ENCODE measurements at regions not wholly inside any gene's neighbourhood (a gene's known extent, or its start where the extent isn't known, plus 50 kb on each side); places are given as distances from the start of the nearest gene placed in this dataset.

- TF ChIP-seq EGR1 (IDR thresholded peaks at IDR 0.05): no peak
- no peak for TF ChIP-seq FOXM1 (IDR thresholded peaks at IDR 0.05; ENCODE audit: borderline replicate concordance, low read depth)
- no peak for TF ChIP-seq TEAD4 (IDR thresholded peaks at IDR 0.05)
- no peak for TF ChIP-seq ZBTB7A (IDR thresholded peaks at IDR 0.05; ENCODE audit: low read depth)
- no peak for TF ChIP-seq MAX (IDR thresholded peaks at IDR 0.05)
- TF ChIP-seq YY1 (IDR thresholded peaks at IDR 0.05; ENCODE audit: low read depth): no peak
- TF ChIP-seq, protein P1, sequence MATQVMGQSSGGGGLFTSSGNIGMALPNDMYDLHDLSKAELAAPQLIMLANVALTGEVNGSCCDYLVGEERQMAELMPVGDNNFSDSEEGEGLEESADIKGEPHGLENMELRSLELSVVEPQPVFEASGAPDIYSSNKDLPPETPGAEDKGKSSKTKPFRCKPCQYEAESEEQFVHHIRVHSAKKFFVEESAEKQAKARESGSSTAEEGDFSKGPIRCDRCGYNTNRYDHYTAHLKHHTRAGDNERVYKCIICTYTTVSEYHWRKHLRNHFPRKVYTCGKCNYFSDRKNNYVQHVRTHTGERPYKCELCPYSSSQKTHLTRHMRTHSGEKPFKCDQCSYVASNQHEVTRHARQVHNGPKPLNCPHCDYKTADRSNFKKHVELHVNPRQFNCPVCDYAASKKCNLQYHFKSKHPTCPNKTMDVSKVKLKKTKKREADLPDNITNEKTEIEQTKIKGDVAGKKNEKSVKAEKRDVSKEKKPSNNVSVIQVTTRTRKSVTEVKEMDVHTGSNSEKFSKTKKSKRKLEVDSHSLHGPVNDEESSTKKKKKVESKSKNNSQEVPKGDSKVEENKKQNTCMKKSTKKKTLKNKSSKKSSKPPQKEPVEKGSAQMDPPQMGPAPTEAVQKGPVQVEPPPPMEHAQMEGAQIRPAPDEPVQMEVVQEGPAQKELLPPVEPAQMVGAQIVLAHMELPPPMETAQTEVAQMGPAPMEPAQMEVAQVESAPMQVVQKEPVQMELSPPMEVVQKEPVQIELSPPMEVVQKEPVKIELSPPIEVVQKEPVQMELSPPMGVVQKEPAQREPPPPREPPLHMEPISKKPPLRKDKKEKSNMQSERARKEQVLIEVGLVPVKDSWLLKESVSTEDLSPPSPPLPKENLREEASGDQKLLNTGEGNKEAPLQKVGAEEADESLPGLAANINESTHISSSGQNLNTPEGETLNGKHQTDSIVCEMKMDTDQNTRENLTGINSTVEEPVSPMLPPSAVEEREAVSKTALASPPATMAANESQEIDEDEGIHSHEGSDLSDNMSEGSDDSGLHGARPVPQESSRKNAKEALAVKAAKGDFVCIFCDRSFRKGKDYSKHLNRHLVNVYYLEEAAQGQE (IDR thresholded peaks at IDR 0.05; ENCODE audit: low read depth): no peak
- no peak for TF ChIP-seq EP300 (IDR thresholded peaks at IDR 0.05; ENCODE audit: borderline replicate concordance)
- no peak for TF ChIP-seq TAF1 (IDR thresholded peaks at IDR 0.05; ENCODE audit: low read depth)
These were observed 72.6 kb upstream of the PGBD5 start for GRCh38 chr1:230498704-230499103.

- no peak for TF ChIP-seq TAF1 (IDR thresholded peaks at IDR 0.05; ENCODE audit: low read depth)
- TF ChIP-seq RAD21 (IDR thresholded peaks at IDR 0.05; ENCODE audit: low read depth): no peak
- TF ChIP-seq CREB1 (IDR thresholded peaks at IDR 0.05; ENCODE audit: low read depth): no peak
- no peak for TF ChIP-seq FOXM1 (IDR thresholded peaks at IDR 0.05; ENCODE audit: borderline replicate concordance, low read depth)
- TF ChIP-seq TCF12 (IDR thresholded peaks at IDR 0.05; ENCODE audit: low read depth): no peak
- no peak for TF ChIP-seq USF1 (IDR thresholded peaks at IDR 0.05)
- TF ChIP-seq EP300 (IDR thresholded peaks at IDR 0.05; ENCODE audit: borderline replicate concordance): no peak
- no peak for TF ChIP-seq ZBTB7A (IDR thresholded peaks at IDR 0.05; ENCODE audit: low read depth)
- TF ChIP-seq MAX (IDR thresholded peaks at IDR 0.05): no peak
- TF ChIP-seq EGR1 (IDR thresholded peaks at IDR 0.05): no peak
- no peak for TF ChIP-seq NFIC (IDR thresholded peaks at IDR 0.05)
- TF ChIP-seq CEBPB (IDR thresholded peaks at IDR 0.05): no peak
- TF ChIP-seq, protein P1 (IDR thresholded peaks at IDR 0.05; ENCODE audit: low read depth): no peak
- no peak for TF ChIP-seq YY1 (IDR thresholded peaks at IDR 0.05; ENCODE audit: low read depth)
- TF ChIP-seq TEAD4 (IDR thresholded peaks at IDR 0.05): no peak
These were observed 70.3 kb upstream of the PGBD5 start for GRCh38 chr1:230496451-230496850.

DNA sequence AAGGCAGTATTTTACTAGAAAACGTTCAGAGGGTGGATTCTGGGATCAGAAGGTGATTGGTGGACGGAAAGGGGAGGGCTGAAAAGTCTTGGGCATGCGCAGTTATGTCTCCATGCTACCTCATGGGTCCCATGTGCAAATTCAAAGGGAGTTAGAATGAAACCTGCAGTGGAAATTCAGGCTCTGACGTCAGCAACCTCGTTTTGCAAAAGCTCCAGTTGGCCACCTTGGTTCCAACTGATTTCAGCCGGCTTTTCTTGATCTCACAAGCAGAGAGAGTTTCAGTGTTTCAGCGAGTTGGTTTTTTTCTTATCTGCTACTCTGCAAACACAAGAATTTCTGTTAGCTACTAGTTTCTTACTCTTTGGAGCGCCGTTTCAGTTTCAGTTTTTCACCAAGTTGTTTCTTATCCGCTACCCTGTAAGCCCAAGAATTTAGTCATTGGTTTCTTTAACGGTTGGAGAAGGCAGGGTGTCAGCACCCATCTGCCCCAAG, 69.8 kb upstream of the PGBD5 start:
- no peak for TF ChIP-seq TCF12 (IDR thresholded peaks at IDR 0.05; ENCODE audit: low read depth)

GRCh38 chr1:230495076-230495475, 68.9 kb upstream of the PGBD5 start:
- TF ChIP-seq MAX (IDR thresholded peaks at IDR 0.05) (no peak), TEAD4 (IDR thresholded peaks at IDR 0.05) (no peak), ZBTB7A (IDR thresholded peaks at IDR 0.05; ENCODE audit: low read depth) (no peak), EGR1 (IDR thresholded peaks at IDR 0.05) (no peak), CEBPB (IDR thresholded peaks at IDR 0.05) (no peak)
- TF ChIP-seq, protein P1 (IDR thresholded peaks at IDR 0.05; ENCODE audit: low read depth): no peak

- TF ChIP-seq TAF1 (IDR thresholded peaks at IDR 0.05; ENCODE audit: low read depth) (no peak), EP300 (IDR thresholded peaks at IDR 0.05; ENCODE audit: borderline replicate concordance) (no peak), TEAD4 (IDR thresholded peaks at IDR 0.05) (no peak), CREB1 (IDR thresholded peaks at IDR 0.05; ENCODE audit: low read depth) (no peak), USF1 (IDR thresholded peaks at IDR 0.05) (no peak), FOXM1 (IDR thresholded peaks at IDR 0.05; ENCODE audit: borderline replicate concordance, low read depth) (no peak), CEBPB (IDR thresholded peaks at IDR 0.05) (no peak), MAX (IDR thresholded peaks at IDR 0.05) (no peak), EGR1 (IDR thresholded peaks at IDR 0.05) (no peak), YY1 (IDR thresholded peaks at IDR 0.05; ENCODE audit: low read depth) (no peak), TCF12 (IDR thresholded peaks at IDR 0.05; ENCODE audit: low read depth) (no peak), ZBTB7A (IDR thresholded peaks at IDR 0.05; ENCODE audit: low read depth) (no peak), RAD21 (IDR thresholded peaks at IDR 0.05; ENCODE audit: low read depth) (no peak), NFIC (IDR thresholded peaks at IDR 0.05) (no peak)
- TF ChIP-seq, protein P1 (IDR thresholded peaks at IDR 0.05; ENCODE audit: low read depth): no peak
These were observed 68.4 kb upstream of the PGBD5 start for GRCh38 chr1:230494514-230494913.
